WTC11 (cell line): ENCODE measurements at regions not wholly inside any gene's neighbourhood (a gene's known extent, or its start where the extent isn't known, plus 50 kb on each side); places are given as distances from the start of the nearest gene placed in this dataset.

Source experiments
- AFF4 ChIP-seq: sonication (generic); formaldehyde crosslinking; IDR thresholded peaks from 2 replicates; pipeline ENCODE4 v1.8.1; 2023; ENCODE audit warnings: mild to moderate bottlenecking, missing genetic modification reagents, borderline replicate concordance
- ETV6 ChIP-seq: sonication (generic); formaldehyde crosslinking; IDR thresholded peaks from 2 replicates; pipeline ENCODE4 v1.8.1; 2022; ENCODE audit warnings: mild to moderate bottlenecking, missing genetic modification reagents

DNA sequence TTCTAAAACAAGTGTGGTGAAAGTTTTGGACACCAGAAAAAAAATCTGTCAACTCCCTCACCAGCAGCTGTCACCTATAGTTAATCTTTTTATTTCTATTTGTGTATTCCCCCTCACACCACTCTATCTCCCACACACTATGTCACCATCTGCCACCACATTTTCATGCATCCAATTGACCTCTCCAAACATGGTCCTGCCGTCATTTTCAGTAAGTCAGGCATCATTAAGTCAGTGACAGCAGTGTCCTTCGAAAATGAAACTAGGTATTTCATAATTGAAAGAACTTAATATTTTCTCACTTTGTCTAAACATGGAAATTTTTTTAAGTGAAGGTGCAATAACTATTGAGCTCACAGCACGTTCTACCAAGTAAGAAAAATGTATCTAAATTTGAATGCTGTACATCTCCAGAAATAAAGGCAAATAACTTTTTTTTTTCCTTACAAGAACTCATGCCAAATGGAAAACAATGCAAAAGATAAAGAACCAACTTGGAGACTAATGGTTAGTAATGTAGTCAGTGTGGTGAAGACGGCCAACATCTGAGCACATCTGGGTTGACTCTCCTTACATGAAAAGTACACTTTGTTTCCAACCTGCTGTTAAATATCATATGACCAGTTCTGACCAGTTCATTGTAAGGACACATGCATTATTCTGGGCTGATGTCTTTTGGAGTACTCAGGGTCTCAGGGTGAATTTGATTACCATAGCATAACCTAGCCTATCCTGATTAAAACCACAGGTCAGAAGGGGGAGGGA lies 623.3 kb upstream of the MANEA start:
- no peak for TF ChIP-seq AFF4 (CRISPR knock-in tag)
- no peak for TF ChIP-seq ETV6 (CRISPR knock-in tag)
